HG03064 (cell line): ENCODE measurements at regions not wholly inside any gene's neighbourhood (a gene's known extent, or its start where the extent isn't known, plus 50 kb on each side); places are given as distances from the start of the nearest gene placed in this dataset.

Experiments used
- ATAC-seq: cut with Tn5 transposase; IDR thresholded peaks from one replicate; pipeline ENCODE4 v1.9.1; 2021; ENCODE audit warnings: low read depth; ENCODE audit not compliant: unreplicated experiment

GRCh38 chr14:97027256-97027999, 230.2 kb downstream of the VRK1 start:
- no peak for ATAC-seq

GRCh38 chr14:97028382-97028781, 231.2 kb downstream of the VRK1 start:
- no peak for ATAC-seq

GRCh38 chr14:97029800-97030199, 232.6 kb downstream of the VRK1 start:
- ATAC-seq: no peak

GRCh38 chr14:97031530-97031929, 234.3 kb downstream of the VRK1 start:
- ATAC-seq: no peak

GRCh38 chr14:97033556-97034081, 236.4 kb downstream of the VRK1 start:
- ATAC-seq: no peak

- no peak for ATAC-seq
These were observed 239.1 kb downstream of the VRK1 start for GRCh38 chr14:97036086-97036852.

GRCh38 chr14:97039717-97040363, 242.7 kb downstream of the VRK1 start:
- no peak for ATAC-seq

- no peak for ATAC-seq
These were observed 249.8 kb downstream of the VRK1 start for GRCh38 chr14:97046967-97047366.

- no peak for ATAC-seq
These were observed 254.8 kb downstream of the VRK1 start for GRCh38 chr14:97052001-97052400.

- no peak for ATAC-seq
These were observed 256.8 kb downstream of the VRK1 start for GRCh38 chr14:97053941-97054340.

- ATAC-seq: no peak
These were observed 258.2 kb downstream of the VRK1 start for GRCh38 chr14:97055355-97055754.

- ATAC-seq: no peak
These were observed 258.9 kb downstream of the VRK1 start for GRCh38 chr14:97056086-97056485.

- ATAC-seq: no peak
These were observed 260.3 kb downstream of the VRK1 start for GRCh38 chr14:97057238-97058073.

- no peak for ATAC-seq
These were observed 260.9 kb downstream of the VRK1 start for GRCh38 chr14:97058074-97058467.

GRCh38 chr14:97058589-97058988, 261.4 kb downstream of the VRK1 start:
- no peak for ATAC-seq

GRCh38 chr14:97061198-97061597, 264.0 kb downstream of the VRK1 start:
- no peak for ATAC-seq

GRCh38 chr14:97061714-97062113, 264.5 kb downstream of the VRK1 start:
- ATAC-seq: no peak

GRCh38 chr14:97065305-97066067, 268.3 kb downstream of the VRK1 start:
- ATAC-seq: no peak

GRCh38 chr14:97066068-97066899, 269.1 kb downstream of the VRK1 start:
- no peak for ATAC-seq
